Gastrocnemius medialis (tissue), 4 donors: ENCODE measurements at regions not wholly inside any gene's neighbourhood (a gene's known extent, or its start where the extent isn't known, plus 50 kb on each side); places are given as distances from the start of the nearest gene placed in this dataset.

Experiments
- CTCF ChIP-seq, 5 experiments: fragments of 450-650 bp in 3 of 5; fragments of 200-600 bp in 2 of 5; sonication (generic) in 2 of 5; IDR thresholded peaks in 4 of 5; conservative IDR thresholded peaks in 1 of 5; 1 replicate in 4 of 5; 2 replicates in 1 of 5; pipeline ENCODE4 v1.5.1; 2016 to 2019; ENCODE audit warnings: antibody characterized with exemption in 5 of 5, mild to moderate bottlenecking in 3 of 5, moderate library complexity in 3 of 5
- POLR2A ChIP-seq, 2 donors: fragments of 450-650 bp; IDR thresholded peaks; one replicate each; pipeline ENCODE4 v1.6.1; 2017; ENCODE audit warnings: antibody characterized with exemption in 2 of 2, mild to moderate bottlenecking in 2 of 2, moderate library complexity in 2 of 2

GRCh38 chr10:2688958-2689357 lies 378.4 kb upstream of the PFKP start:
- TF ChIP-seq CTCF (IDR thresholded peaks at IDR 0.05 in 4 of 5, conservative IDR thresholded peaks at IDR 0.05 in 1 of 5) (no peak), POLR2A (IDR thresholded peaks at IDR 0.05) (no peak)
